ENCODE measurements at regions not wholly inside any gene's neighbourhood (a gene's known extent, or its start where the extent isn't known, plus 50 kb on each side); places are given as distances from the start of the nearest gene placed in this dataset.

GRCh38 chr4:149955780-149956390 lies 122.4 kb upstream of the DCLK2 start:
- DNase-seq (ENCODE audit: extremely low spot score) = no peak
- no peak for TF ChIP-seq CTCF (IDR thresholded peaks at IDR 0.05; ENCODE audit: control extremely low read depth, extremely low read depth, low read depth, missing control alignments)
- CTCF ChIA-PET = no interaction called here
- POLR2A ChIA-PET = no interaction called here

- DNase-seq (ENCODE audit: extremely low spot score) = no peak
- CTCF ChIA-PET = no interaction called here
Measured at GRCh38 chr4:149956678-149957077, 121.6 kb upstream of the DCLK2 start.

DNA sequence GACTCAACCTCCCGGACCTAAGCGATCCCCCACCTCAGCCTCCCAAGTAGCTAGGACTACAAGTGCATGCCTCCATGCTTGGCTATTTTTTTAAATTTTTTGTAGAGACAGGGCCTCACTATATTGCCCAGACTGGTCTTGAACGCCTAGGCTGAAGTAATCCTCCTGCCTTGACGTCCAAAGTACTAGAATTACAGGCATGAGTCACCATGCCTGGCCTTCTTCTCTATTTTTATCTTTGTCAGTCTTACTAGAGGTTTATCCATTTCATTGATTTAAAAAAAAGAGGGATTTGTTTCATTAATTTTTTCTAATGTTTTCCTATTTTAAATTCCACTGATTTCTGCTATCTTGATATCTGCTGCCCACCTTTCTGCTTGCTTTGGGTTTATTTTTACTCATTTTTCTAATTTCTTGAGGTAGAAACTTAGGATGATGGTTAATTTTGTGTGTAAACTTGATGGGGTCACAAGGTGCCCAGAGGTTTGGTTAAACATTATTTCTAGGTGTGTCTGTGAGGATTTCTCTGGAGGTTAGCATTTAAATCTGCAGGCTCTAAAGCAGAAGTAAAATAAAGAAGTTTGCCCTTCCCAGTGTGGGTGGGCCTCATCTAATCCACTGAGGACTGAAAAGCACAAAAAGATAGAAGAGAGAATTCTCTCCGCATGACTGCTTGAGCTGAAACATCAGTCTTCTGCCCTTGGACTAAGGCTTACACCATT lies 116.2 kb upstream of the DCLK2 start:
- POLR2A ChIA-PET = no interaction called here
- CTCF ChIA-PET = interaction anchor here (1.3 to 1.5 kb wide), 3 partner anchors 8 to 591 kb away, joined by 3 read pairs; no protein-coding TSS in a partner anchor
- DNase-seq (ENCODE audit: extremely low spot score) = no peak
- no peak for TF ChIP-seq CTCF (IDR thresholded peaks at IDR 0.05; ENCODE audit: control extremely low read depth, extremely low read depth, low read depth, missing control alignments)

More at GRCh38 chr4:149956678-149957077, 121.6 kb upstream of the DCLK2 start:
- POLR2A ChIA-PET = no interaction called here
- TF ChIP-seq CTCF (IDR thresholded peaks at IDR 0.05; ENCODE audit: control extremely low read depth, extremely low read depth, low read depth, missing control alignments) = no peak

DNA sequence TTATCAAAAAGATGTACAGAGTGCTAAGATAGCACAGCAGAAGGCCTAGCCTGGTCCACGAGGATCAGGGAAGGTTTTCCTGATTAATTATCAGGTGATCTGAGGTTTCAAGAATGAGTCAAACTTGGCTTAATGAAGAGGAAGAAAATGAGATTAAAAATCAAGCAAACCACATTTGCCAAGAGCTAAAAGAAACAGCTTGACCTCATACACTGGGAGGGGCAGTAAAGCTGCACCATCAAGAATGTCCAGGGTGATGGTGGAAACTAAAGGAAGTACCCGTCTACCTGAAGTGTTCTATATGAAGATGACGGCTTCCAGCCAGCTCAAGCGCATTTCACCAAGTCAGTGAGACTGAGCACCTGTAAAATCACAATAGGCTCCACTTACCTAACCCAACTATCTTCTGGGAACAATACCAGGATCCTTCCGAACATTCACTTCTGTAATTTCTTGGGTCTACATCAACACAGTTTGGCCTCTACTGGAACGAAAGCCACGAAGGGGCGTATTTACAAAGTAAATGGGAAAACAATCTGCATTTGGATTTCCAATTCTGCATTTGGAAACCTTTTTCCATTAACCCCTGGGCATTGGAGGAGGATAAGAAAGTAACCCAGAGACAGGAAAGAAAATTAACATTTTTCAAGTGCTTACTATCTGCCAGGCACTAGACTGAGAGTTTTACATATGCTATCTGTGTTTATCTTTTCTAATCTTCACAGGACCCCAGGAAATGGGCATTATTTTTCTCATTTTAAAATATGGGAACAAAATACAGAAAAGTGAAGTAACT lies 114.0 kb upstream of the DCLK2 start:
- POLR2A ChIA-PET = no interaction called here
- no peak for TF ChIP-seq CTCF (IDR thresholded peaks at IDR 0.05; ENCODE audit: control extremely low read depth, extremely low read depth, low read depth, missing control alignments)
- CTCF ChIA-PET = interaction anchor here (1.2 to 1.4 kb wide), 2 partner anchors 66 to 216 kb away, joined by 3 read pairs; no protein-coding TSS in a partner anchor
- DNase-seq (ENCODE audit: extremely low spot score) = no peak

DNA sequence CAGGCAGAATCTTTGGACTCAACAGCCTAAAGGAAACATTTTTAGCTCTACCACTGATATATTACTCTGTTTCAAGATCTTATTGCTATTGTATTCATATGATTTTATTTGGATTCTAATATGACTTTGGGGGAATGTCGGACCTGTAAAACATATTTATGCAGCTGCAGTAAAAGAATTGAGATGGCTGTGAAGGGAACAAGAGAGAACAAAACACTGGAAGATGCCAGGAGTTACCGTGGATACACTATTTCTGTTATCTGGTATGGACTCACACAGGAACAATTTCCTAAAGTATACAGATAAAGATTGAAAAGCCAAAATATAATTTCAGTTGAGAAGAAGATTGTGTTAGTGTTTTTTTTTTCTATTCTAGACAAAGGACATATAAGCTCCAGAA lies 113.0 kb upstream of the DCLK2 start:
- TF ChIP-seq CTCF (IDR thresholded peaks at IDR 0.05; ENCODE audit: control extremely low read depth, extremely low read depth, low read depth, missing control alignments) = no peak
- ChIA-PET POLR2A (no interaction called here), CTCF (interaction anchor here (1.2 to 1.4 kb wide), 3 partner anchors 15 to 215 kb away, joined by 3 read pairs; no protein-coding TSS in a partner anchor)
- no peak for DNase-seq (ENCODE audit: extremely low spot score)

- ChIA-PET POLR2A (no interaction called here), CTCF (interaction anchor here (1.4 to 1.8 kb wide), 2 partner anchors 9 to 19 kb away, joined by 3 to 4 read pairs; no protein-coding TSS in a partner anchor)
- no peak for TF ChIP-seq CTCF (IDR thresholded peaks at IDR 0.05; ENCODE audit: control extremely low read depth, extremely low read depth, low read depth, missing control alignments)
- no peak for DNase-seq (ENCODE audit: extremely low spot score)
Measured at GRCh38 chr4:149972407-149972806, 105.8 kb upstream of the DCLK2 start.
